ENCODE measurements at regions not wholly inside any gene's neighbourhood (a gene's known extent, or its start where the extent isn't known, plus 50 kb on each side); places are given as distances from the start of the nearest gene placed in this dataset.

DNA sequence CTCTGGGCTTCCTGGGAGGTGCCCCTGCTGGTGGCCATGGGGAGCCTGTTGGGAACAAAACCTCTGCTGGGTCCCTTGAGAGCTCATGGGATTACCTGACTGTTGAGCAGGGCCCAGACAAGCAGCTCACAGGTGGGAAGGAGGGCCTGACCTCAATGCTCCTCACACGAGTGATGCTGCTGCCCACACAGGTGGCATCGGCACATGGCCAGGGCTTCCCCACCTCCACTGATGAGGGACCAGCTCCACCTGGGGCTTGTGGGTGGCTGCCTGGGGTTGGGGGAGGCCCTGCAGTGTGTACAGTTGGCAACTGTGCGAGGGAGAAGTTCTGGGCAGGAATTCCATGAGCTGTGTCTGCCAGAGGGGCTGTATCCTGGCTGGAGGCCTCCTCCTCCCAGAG, 87.8 kb upstream of the NLRP1 start:
- no peak for TF ChIP-seq EP300 (IDR thresholded peaks at IDR 0.05; ENCODE audit: borderline replicate concordance)
- TF ChIP-seq YY1 (IDR thresholded peaks at IDR 0.05; ENCODE audit: low read depth): no peak
- TF ChIP-seq, protein P1, sequence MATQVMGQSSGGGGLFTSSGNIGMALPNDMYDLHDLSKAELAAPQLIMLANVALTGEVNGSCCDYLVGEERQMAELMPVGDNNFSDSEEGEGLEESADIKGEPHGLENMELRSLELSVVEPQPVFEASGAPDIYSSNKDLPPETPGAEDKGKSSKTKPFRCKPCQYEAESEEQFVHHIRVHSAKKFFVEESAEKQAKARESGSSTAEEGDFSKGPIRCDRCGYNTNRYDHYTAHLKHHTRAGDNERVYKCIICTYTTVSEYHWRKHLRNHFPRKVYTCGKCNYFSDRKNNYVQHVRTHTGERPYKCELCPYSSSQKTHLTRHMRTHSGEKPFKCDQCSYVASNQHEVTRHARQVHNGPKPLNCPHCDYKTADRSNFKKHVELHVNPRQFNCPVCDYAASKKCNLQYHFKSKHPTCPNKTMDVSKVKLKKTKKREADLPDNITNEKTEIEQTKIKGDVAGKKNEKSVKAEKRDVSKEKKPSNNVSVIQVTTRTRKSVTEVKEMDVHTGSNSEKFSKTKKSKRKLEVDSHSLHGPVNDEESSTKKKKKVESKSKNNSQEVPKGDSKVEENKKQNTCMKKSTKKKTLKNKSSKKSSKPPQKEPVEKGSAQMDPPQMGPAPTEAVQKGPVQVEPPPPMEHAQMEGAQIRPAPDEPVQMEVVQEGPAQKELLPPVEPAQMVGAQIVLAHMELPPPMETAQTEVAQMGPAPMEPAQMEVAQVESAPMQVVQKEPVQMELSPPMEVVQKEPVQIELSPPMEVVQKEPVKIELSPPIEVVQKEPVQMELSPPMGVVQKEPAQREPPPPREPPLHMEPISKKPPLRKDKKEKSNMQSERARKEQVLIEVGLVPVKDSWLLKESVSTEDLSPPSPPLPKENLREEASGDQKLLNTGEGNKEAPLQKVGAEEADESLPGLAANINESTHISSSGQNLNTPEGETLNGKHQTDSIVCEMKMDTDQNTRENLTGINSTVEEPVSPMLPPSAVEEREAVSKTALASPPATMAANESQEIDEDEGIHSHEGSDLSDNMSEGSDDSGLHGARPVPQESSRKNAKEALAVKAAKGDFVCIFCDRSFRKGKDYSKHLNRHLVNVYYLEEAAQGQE (IDR thresholded peaks at IDR 0.05; ENCODE audit: low read depth): no peak
- TF ChIP-seq CREB1 (IDR thresholded peaks at IDR 0.05; ENCODE audit: low read depth): no peak
- no peak for TF ChIP-seq FOXM1 (IDR thresholded peaks at IDR 0.05; ENCODE audit: borderline replicate concordance, low read depth)
- no peak for TF ChIP-seq TEAD4 (IDR thresholded peaks at IDR 0.05)

Measured in Ishikawa (cell line).